K562 (cell line): ENCODE measurements at regions not wholly inside any gene's neighbourhood (a gene's known extent, or its start where the extent isn't known, plus 50 kb on each side); places are given as distances from the start of the nearest gene placed in this dataset.

Experiments
- ATAC-seq: fragments of 200-7000 bp; cut with Tn5 transposase; 3 replicates; pipeline ENCODE4 v1.9.1; 2020; ENCODE audit warnings: moderate library complexity
- BruUV-seq: library from RNA; stranded (reverse); fragments of 400-500 nt; replicated peaks from 2 replicates; lab custom pipeline; 2021; lab: Mats Ljungman, UMichigan
- CTCF ChIA-PET: fragments of 300-600 bp; formaldehyde crosslinking; extraction: SDS; loops from one replicate; lab custom pipeline; 2021; ENCODE audit warnings: low intra/inter-chr PET ratio; lab: Yijun Ruan, JAX
- POLR2A ChIA-PET: fragments of 300-600, 350-650 bp; sonication (Branson Sonifier 250); formaldehyde crosslinking; extraction: SDS; loops from one replicate; lab custom pipeline; 2021; ENCODE audit warnings: antibody characterized with exemption, inconsistent platforms; lab: Yijun Ruan, JAX
- DNase-seq, 4 experiments: peaks; one replicate each; pipeline versions ENCODE4 v3.0.0 to v3.0.0-alpha.2; 2011 to 2018; ENCODE audit warnings: low spot score in 3 of 4, mixed read lengths in 3 of 4; ENCODE audit errors: extremely low read depth in 1 of 4
- FAIRE-seq: peaks from 2 replicates; lab custom pipeline; 2011; peaks lifted over from hg19 to GRCh38; lab: Jason Lieb, UNC
- H2AFZ ChIP-seq: 2 replicates; pipeline ENCODE4 v1.6.0; 2011; ENCODE audit warnings: low read depth, low read length, control low read depth, inconsistent platforms
- H3K27ac ChIP-seq: fragments of 200-600 bp; 3 replicates; pipeline ENCODE4 v1.8.0; 2011; ENCODE audit warnings: low read depth, mild to moderate bottlenecking, control low read depth, inconsistent platforms, low read length, moderate library complexity, mixed read lengths; ENCODE audit errors: extremely low read depth
- H3K27me3 ChIP-seq, 2 experiments: fragments of 300-600 bp in 1 of 2; 2 replicates in 1 of 2; 3 replicates in 1 of 2; pipeline versions ENCODE4 v1.6.0 to v1.8.0; 2011; ENCODE audit warnings: inconsistent platforms in 2 of 2, low read length in 2 of 2, mild to moderate bottlenecking in 1 of 2, mixed read lengths in 1 of 2, moderate library complexity in 1 of 2; ENCODE audit not compliant: control insufficient read depth in 2 of 2, insufficient read depth in 2 of 2
- H3K36me3 ChIP-seq: fragments of 300-600 bp; 3 replicates; pipeline ENCODE4 v1.8.0; 2011; ENCODE audit warnings: mild to moderate bottlenecking, low read length, inconsistent platforms; ENCODE audit not compliant: control insufficient read depth, insufficient read depth
- H3K4me1 ChIP-seq, 2 experiments: fragments of 200-600 bp in 1 of 2; replicated peaks in 1 of 2; 2 replicates in 1 of 2; 3 replicates in 1 of 2; pipeline versions ENCODE4 v1.5.1 to v1.8.0; 2011; ENCODE audit warnings: inconsistent platforms in 2 of 2, low read length in 2 of 2, mild to moderate bottlenecking in 1 of 2, mixed read lengths in 1 of 2, moderate library complexity in 1 of 2; ENCODE audit not compliant: control insufficient read depth in 2 of 2, insufficient read depth in 2 of 2
- H3K4me2 ChIP-seq: 2 replicates; pipeline ENCODE4 v1.6.1; 2011; ENCODE audit warnings: low read length, control low read depth, inconsistent platforms, mixed read lengths; ENCODE audit not compliant: insufficient read depth
- H3K4me3 ChIP-seq: fragments of 200-600 bp; sonication (generic), shearing (Covaris generic); 2 replicates; pipeline ENCODE4 v1.5.1; 2016; ENCODE audit warnings: control low read depth, inconsistent platforms
- H3K79me2 ChIP-seq: fragments of 200-600 bp; 3 replicates; pipeline ENCODE4 v1.8.0; 2011; ENCODE audit warnings: low read length, inconsistent platforms; ENCODE audit not compliant: control insufficient read depth, insufficient read depth
- H3K9ac ChIP-seq, 2 experiments: 2 replicates each; pipeline versions ENCODE4 v1.6.0 to v1.6.1; 2011; ENCODE audit warnings: low read depth in 2 of 2, low read length in 2 of 2, control low read depth in 1 of 2, inconsistent platforms in 1 of 2, mild to moderate bottlenecking in 1 of 2, mixed read lengths in 1 of 2; ENCODE audit not compliant: insufficient read depth in 1 of 2
- H3K9me1 ChIP-seq: one replicate; pipeline ENCODE4 v1.6.0; 2011; ENCODE audit warnings: inconsistent platforms, mild to moderate bottlenecking, low read length, moderate library complexity; ENCODE audit not compliant: control insufficient read depth, insufficient read depth
- H3K9me3 ChIP-seq: replicated peaks from 2 replicates; pipeline ENCODE4 v1.5.1; 2011; ENCODE audit warnings: low read depth, low read length, inconsistent platforms; ENCODE audit not compliant: control insufficient read depth, insufficient read depth
- H4K20me1 ChIP-seq: replicated peaks from 2 replicates; pipeline ENCODE4 v1.6.1; 2011; ENCODE audit warnings: low read length, inconsistent platforms, mixed read lengths; ENCODE audit not compliant: control insufficient read depth, insufficient read depth
- BCLAF1 ChIP-seq, 2 experiments: fragments of 450-650 bp in 1 of 2; IDR thresholded peaks; 2 replicates each; pipeline ENCODE4 v1.6.1; 2011 to 2017; ENCODE audit warnings: low read depth in 2 of 2, antibody characterized with exemption in 1 of 2, borderline replicate concordance in 1 of 2, low read length in 1 of 2, mild to moderate bottlenecking in 1 of 2, mixed read lengths in 1 of 2; ENCODE audit not compliant: control insufficient read depth in 1 of 2
- CHAMP1 ChIP-seq: fragments of 450-650 bp; IDR thresholded peaks from 2 replicates; pipeline ENCODE4 v1.6.1; 2016; ENCODE audit warnings: mild to moderate bottlenecking
- MCM3 ChIP-seq: fragments of 450-650 bp; IDR thresholded peaks from 2 replicates; pipeline ENCODE4 v1.6.1; 2016
- NCOA4 ChIP-seq: fragments of 450-650 bp; IDR thresholded peaks from 2 replicates; pipeline ENCODE4 v1.6.1; 2018; ENCODE audit warnings: mild to moderate bottlenecking; ENCODE audit not compliant: partially characterized antibody
- RFX1 ChIP-seq: fragments of 450-650 bp; IDR thresholded peaks from 2 replicates; pipeline ENCODE4 v1.6.1; 2016; ENCODE audit warnings: mild to moderate bottlenecking, moderate library complexity
- SRSF7 ChIP-seq: fragments of 200-400 bp; formaldehyde crosslinking; optimal IDR thresholded peaks from 2 replicates; pipeline ENCODE3; 2017; ENCODE audit warnings: mild to moderate bottlenecking, low read depth, low read length
- TAL1 ChIP-seq: fragments of 450-650 bp; IDR thresholded peaks from 2 replicates; pipeline ENCODE4 v1.6.1; 2016; ENCODE audit warnings: mild to moderate bottlenecking
- UBTF ChIP-seq, 2 experiments: IDR thresholded peaks; 2 replicates each; pipeline ENCODE4 v1.6.1; 2012; ENCODE audit warnings: improper control_type of control experiment in 2 of 2, low read depth in 2 of 2, low read length in 2 of 2, borderline replicate concordance in 1 of 2
- ZBTB49 ChIP-seq: sonication (generic); formaldehyde crosslinking; IDR thresholded peaks from 2 replicates; pipeline ENCODE4 v1.8.0; 2022; ENCODE audit warnings: missing genetic modification reagents, mild to moderate bottlenecking, borderline replicate concordance
- ZNF133 ChIP-seq: fragments of 250-450 bp; sonication (Bioruptor Pico); IDR thresholded peaks from 2 replicates; pipeline ENCODE4 v1.4.0; 2020; ENCODE audit warnings: mild to moderate bottlenecking
- ZNF668 ChIP-seq: fragments of 250-450 bp; sonication (Bioruptor Pico); IDR thresholded peaks from 2 replicates; pipeline ENCODE4 v1.8.0; 2022; ENCODE audit warnings: mild to moderate bottlenecking, inconsistent platforms
- ZNF79 ChIP-seq: fragments of 250-450 bp; sonication (Bioruptor Pico); IDR thresholded peaks from 2 replicates; pipeline ENCODE4 v1.4.0; 2020; ENCODE audit warnings: low read depth, mild to moderate bottlenecking, moderate library complexity
- WGBS: fragments of 100-300 bp; shearing (Covaris generic); methylation state at CpG from one replicate; pipeline ENCODE4 v1.1.6; 2016; ENCODE audit warnings: low coverage, mixed read lengths; ENCODE audit not compliant: insufficient coverage; ENCODE audit errors: missing lambda C conversion rate; 5-methylcytosine and 5-hydroxymethylcytosine counted together
- in situ Hi-C: fragments of 300-500 bp; cut with MboI; formaldehyde crosslinking; loops from 4 replicates; pipeline ENCODE4 v1.15.0; 2018; ENCODE audit warnings: inconsistent platforms, mixed read lengths
- intact Hi-C: fragments of 100-400 bp; cut with micrococcal nuclease; formaldehyde crosslinking; loops from 2 replicates; pipeline ENCODE4 v1.14.2; 2022

- Histone ChIP-seq H2AFZ (no peak overlapping the region), H3K79me2 (no peaks in the 10 kb centered on the region), H3K9me1 (no peaks in the 10 kb centered on the region), H3K27me3 (peaks cover 0 to 6% of the 10 kb centered on the region in 2 experiments; a peak in 3 of 5 replicates), H3K9ac (no peak overlapping the region), H3K4me3 (no peak overlapping the region), H3K9me3 (no peaks in the 10 kb centered on the region), H3K36me3 (no peaks in the 10 kb centered on the region), H3K27ac (no peak overlapping the region), H3K4me2 (no peak overlapping the region), H3K4me1 (no peaks in the 10 kb centered on the region), H4K20me1 (no peaks in the 10 kb centered on the region)
- ChIA-PET POLR2A (no interaction called here), CTCF (no interaction called here)
- no TSS peak for BruUV-seq
- 0% methylated on average over 4 of the region's 4 CpGs for WGBS
- FAIRE-seq, result no peak
- intact Hi-C loops (no loop called here), in situ Hi-C loops (no loop called here)
- no peak for DNase-seq
- ATAC-seq, result no peak
- TF ChIP-seq BCLAF1 (IDR thresholded peaks at IDR 0.05; ENCODE audit: borderline replicate concordance in 1 of 2, control insufficient read depth in 1 of 2, low read depth in 2 of 2, low read length in 1 of 2) (no peak), ZNF668 (no peak), ZNF133 (no peak), ZBTB49 (CRISPR knock-in tag) (no peak), CHAMP1 (no peak), RFX1 (no peak), UBTF (IDR thresholded peaks at IDR 0.05; ENCODE audit: borderline replicate concordance in 1 of 2, low read depth in 2 of 2, low read length in 2 of 2) (no peak), ZNF79 (no peak), SRSF7 (no peak), NCOA4 (no peak), MCM3 (no peak), TAL1 (no peak)
Observed at GRCh38 chr9:87007711-87008366, 60.5 kb upstream of the GAS1 start.
